Activated naive CD8-positive, alpha-beta T cell treated with anti-CD3 and anti-CD28 coated beads, Interleukin-2, amount 10 ng/mL, durations not matched to agents 7 days and 5 days (primary cell): ENCODE measurements at regions not wholly inside any gene's neighbourhood (a gene's known extent, or its start where the extent isn't known, plus 50 kb on each side); places are given as distances from the start of the nearest gene placed in this dataset.
"Not testable (repeated sequence)": the region's sequence is repeated elsewhere in the genome, so short reads cannot be mapped to it uniquely, and the experiment has no call there.

Experiments used
- ATAC-seq: fragments of 150-1000 bp; cut with Tn5 transposase; one replicate; pipeline ENCODE4 v1.10.0; 2021; ENCODE audit warnings: low read depth, moderate library complexity
- POLR2A ChIA-PET: fragments of 350-600 bp; sonication (Branson Sonifier 250); formaldehyde crosslinking; loops from one replicate; lab custom pipeline; 2021; ENCODE audit warnings: antibody characterized with exemption; lab: Charles Lee
- DNase-seq: peaks from one replicate; pipeline ENCODE4 v3.0.0; 2021
- H3K27ac Mint-ChIP-seq: one replicate; pipeline ENCODE4 v1.8.0; 2022; ENCODE audit warnings: mild to moderate bottlenecking, mixed read lengths
- H3K27me3 Mint-ChIP-seq: one replicate; pipeline ENCODE4 v1.8.0; 2022; ENCODE audit warnings: mild to moderate bottlenecking, moderate library complexity, mixed read lengths
- H3K36me3 Mint-ChIP-seq: one replicate; pipeline ENCODE4 v1.8.0; 2021; ENCODE audit warnings: mild to moderate bottlenecking, mixed read lengths
- H3K4me1 Mint-ChIP-seq: one replicate; pipeline ENCODE4 v1.8.0; 2021; ENCODE audit warnings: mixed read lengths
- H3K4me3 Mint-ChIP-seq: one replicate; pipeline ENCODE4 v1.8.0; 2022; ENCODE audit warnings: mild to moderate bottlenecking, moderate library complexity, mixed read lengths
- H3K9me3 Mint-ChIP-seq: one replicate; pipeline ENCODE4 v1.8.0; 2021; ENCODE audit warnings: mixed read lengths

- Mint-ChIP-seq H3K4me3 (no peak overlapping the region), H3K9me3 (peaks cover 9% of the 10 kb centered on the region), H3K27me3 (no peaks in the 10 kb centered on the region), H3K27ac (no peak overlapping the region), H3K36me3 (no peaks in the 10 kb centered on the region), H3K4me1 (no peaks in the 10 kb centered on the region)
- DNase-seq (no peak), ATAC-seq (no peak)
- POLR2A ChIA-PET: no interaction called here
These were observed 58.8 kb downstream of the UQCRFS1 start for GRCh38 chr19:29154163-29154562.

GRCh38 chr19:29145756-29146155 lies 67.2 kb downstream of the UQCRFS1 start:
- POLR2A ChIA-PET: no interaction called here

GRCh38 chr19:29143183-29143582 lies 69.8 kb downstream of the UQCRFS1 start:
- no peak for DNase-seq
- no peaks in the 10 kb centered on the region for H3K36me3 Mint-ChIP-seq
- POLR2A ChIA-PET: no interaction called here
- H3K27ac Mint-ChIP-seq: no peak overlapping the region
- no peak for ATAC-seq
- H3K4me1 Mint-ChIP-seq: no peaks in the 10 kb centered on the region
- no peak overlapping the region for H3K4me3 Mint-ChIP-seq
- peaks cover 10% of the 10 kb centered on the region for H3K9me3 Mint-ChIP-seq
- H3K27me3 Mint-ChIP-seq: peaks cover 2% of the 10 kb centered on the region

More at GRCh38 chr19:29145756-29146155, 67.2 kb downstream of the UQCRFS1 start:
- no peak overlapping the region for H3K27ac Mint-ChIP-seq
- no peaks in the 10 kb centered on the region for H3K36me3 Mint-ChIP-seq
- no peaks in the 10 kb centered on the region for H3K4me1 Mint-ChIP-seq
- H3K9me3 Mint-ChIP-seq: no peaks in the 10 kb centered on the region
- ATAC-seq: no peak
- no peak for DNase-seq
- no peak overlapping the region for H3K4me3 Mint-ChIP-seq
- peaks cover 2% of the 10 kb centered on the region for H3K27me3 Mint-ChIP-seq

GRCh38 chr19:29139227-29139626 lies 73.7 kb downstream of the UQCRFS1 start:
- Mint-ChIP-seq H3K27ac (no peak overlapping the region), H3K36me3 (no peaks in the 10 kb centered on the region), H3K27me3 (peaks cover 3% of the 10 kb centered on the region), H3K9me3 (peaks cover 17% of the 10 kb centered on the region), H3K4me1 (no peaks in the 10 kb centered on the region), H3K4me3 (no peak overlapping the region)
- POLR2A ChIA-PET: no interaction called here
- ATAC-seq (no peak), DNase-seq (no peak)

- H3K36me3 Mint-ChIP-seq, H3K4me1 Mint-ChIP-seq, H3K27me3 Mint-ChIP-seq, H3K4me3 Mint-ChIP-seq, DNase-seq, ATAC-seq, POLR2A ChIA-PET, H3K27ac Mint-ChIP-seq: not testable (repeated sequence)
- H3K9me3 Mint-ChIP-seq: peaks cover 17% of the 10 kb centered on the region
These were observed 74.7 kb downstream of the UQCRFS1 start for GRCh38 chr19:29138206-29138605.

- Mint-ChIP-seq H3K27ac (no peak overlapping the region), H3K9me3 (peaks cover 5% of the 10 kb centered on the region), H3K36me3 (no peaks in the 10 kb centered on the region), H3K4me3 (no peak overlapping the region), H3K27me3 (peaks cover 3% of the 10 kb centered on the region), H3K4me1 (no peaks in the 10 kb centered on the region)
- POLR2A ChIA-PET: no interaction called here
- DNase-seq (no peak), ATAC-seq (no peak)
These were observed 81.5 kb downstream of the UQCRFS1 start for GRCh38 chr19:29131456-29131855.

- POLR2A ChIA-PET: no interaction called here
- H3K36me3 Mint-ChIP-seq: no peaks in the 10 kb centered on the region
These were observed 83.8 kb downstream of the UQCRFS1 start for GRCh38 chr19:29129148-29129547.

GRCh38 chr19:29128203-29128602 lies 84.7 kb downstream of the UQCRFS1 start:
- no peaks in the 10 kb centered on the region for H3K36me3 Mint-ChIP-seq
- H3K4me1 Mint-ChIP-seq: no peaks in the 10 kb centered on the region
- no peak overlapping the region for H3K4me3 Mint-ChIP-seq
- H3K27ac Mint-ChIP-seq: no peak overlapping the region
- POLR2A ChIA-PET: no interaction called here
- no peaks in the 10 kb centered on the region for H3K27me3 Mint-ChIP-seq
- H3K9me3 Mint-ChIP-seq: no peaks in the 10 kb centered on the region
- no peak for DNase-seq
- ATAC-seq: no peak

More at GRCh38 chr19:29129148-29129547, 83.8 kb downstream of the UQCRFS1 start:
- no peaks in the 10 kb centered on the region for H3K27me3 Mint-ChIP-seq
- no peak overlapping the region for H3K4me3 Mint-ChIP-seq
- DNase-seq (no peak), ATAC-seq (no peak)
- no peaks in the 10 kb centered on the region for H3K4me1 Mint-ChIP-seq
- H3K27ac Mint-ChIP-seq: no peak overlapping the region
- H3K9me3 Mint-ChIP-seq: no peaks in the 10 kb centered on the region

GRCh38 chr19:29122185-29122584 lies 90.8 kb downstream of the UQCRFS1 start:
- no peak for DNase-seq
- POLR2A ChIA-PET: no interaction called here

GRCh38 chr19:29121684-29122083 lies 91.3 kb downstream of the UQCRFS1 start:
- no peak for DNase-seq
- Mint-ChIP-seq H3K9me3 (peaks cover 5% of the 10 kb centered on the region), H3K4me1 (no peaks in the 10 kb centered on the region), H3K27ac (no peak overlapping the region), H3K36me3 (no peaks in the 10 kb centered on the region), H3K27me3 (no peaks in the 10 kb centered on the region), H3K4me3 (no peak overlapping the region)
- POLR2A ChIA-PET: no interaction called here
- no peak for ATAC-seq

More at GRCh38 chr19:29122185-29122584, 90.8 kb downstream of the UQCRFS1 start:
- H3K27ac Mint-ChIP-seq: no peak overlapping the region
- no peaks in the 10 kb centered on the region for H3K27me3 Mint-ChIP-seq
- H3K9me3 Mint-ChIP-seq: peaks cover 5% of the 10 kb centered on the region
- ATAC-seq: no peak
- H3K4me3 Mint-ChIP-seq: no peak overlapping the region
- no peaks in the 10 kb centered on the region for H3K4me1 Mint-ChIP-seq
- H3K36me3 Mint-ChIP-seq: no peaks in the 10 kb centered on the region

- Mint-ChIP-seq H3K9me3 (peaks cover 5% of the 10 kb centered on the region), H3K27me3 (no peaks in the 10 kb centered on the region), H3K36me3 (no peaks in the 10 kb centered on the region), H3K4me1 (no peaks in the 10 kb centered on the region), H3K4me3 (no peak overlapping the region), H3K27ac (no peak overlapping the region)
- no peak for ATAC-seq
- POLR2A ChIA-PET: no interaction called here
- no peak for DNase-seq
These were observed 92.5 kb downstream of the UQCRFS1 start for GRCh38 chr19:29120466-29120865.

GRCh38 chr19:29119590-29119989 lies 93.4 kb downstream of the UQCRFS1 start:
- Mint-ChIP-seq H3K27ac (no peak overlapping the region), H3K27me3 (no peaks in the 10 kb centered on the region), H3K36me3 (no peaks in the 10 kb centered on the region), H3K4me3 (no peak overlapping the region), H3K9me3 (peaks cover 5% of the 10 kb centered on the region), H3K4me1 (no peaks in the 10 kb centered on the region)
- POLR2A ChIA-PET: no interaction called here
- no peak for ATAC-seq
- DNase-seq: no peak

- H3K9me3 Mint-ChIP-seq: peaks cover 5% of the 10 kb centered on the region
- no peaks in the 10 kb centered on the region for H3K4me1 Mint-ChIP-seq
- no peak overlapping the region for H3K27ac Mint-ChIP-seq
- no peaks in the 10 kb centered on the region for H3K36me3 Mint-ChIP-seq
- H3K4me3 Mint-ChIP-seq: no peak overlapping the region
- POLR2A ChIA-PET: no interaction called here
- ATAC-seq (no peak), DNase-seq (no peak)
- no peaks in the 10 kb centered on the region for H3K27me3 Mint-ChIP-seq
These were observed 94.6 kb downstream of the UQCRFS1 start for GRCh38 chr19:29118389-29118788.

GRCh38 chr19:29117926-29118325 lies 95.0 kb downstream of the UQCRFS1 start:
- POLR2A ChIA-PET: no interaction called here
- DNase-seq (no peak), ATAC-seq (no peak)
- Mint-ChIP-seq H3K27ac (no peak overlapping the region), H3K36me3 (no peaks in the 10 kb centered on the region), H3K9me3 (peaks cover 4% of the 10 kb centered on the region), H3K4me3 (no peak overlapping the region), H3K27me3 (no peaks in the 10 kb centered on the region), H3K4me1 (no peaks in the 10 kb centered on the region)

- DNase-seq (no peak), ATAC-seq (no peak)
- no peak overlapping the region for H3K4me3 Mint-ChIP-seq
- H3K36me3 Mint-ChIP-seq: no peaks in the 10 kb centered on the region
- H3K9me3 Mint-ChIP-seq: peaks cover 2% of the 10 kb centered on the region
- no peak overlapping the region for H3K27ac Mint-ChIP-seq
- H3K4me1 Mint-ChIP-seq: no peaks in the 10 kb centered on the region
- POLR2A ChIA-PET: no interaction called here
- H3K27me3 Mint-ChIP-seq: no peaks in the 10 kb centered on the region
These were observed 97.8 kb downstream of the UQCRFS1 start for GRCh38 chr19:29115181-29115580.
